ENCODE measurements at regions not wholly inside any gene's neighbourhood (a gene's known extent, or its start where the extent isn't known, plus 50 kb on each side); places are given as distances from the start of the nearest gene placed in this dataset.

- Histone ChIP-seq H3K36me3 (ENCODE audit: control insufficient read depth, insufficient read depth, low read length) (no peaks in the 10 kb centered on the region), H3K27me3 (ENCODE audit: control insufficient read depth, insufficient read depth, low read length) (peaks cover 4% of the 10 kb centered on the region), H3K4me3 (ENCODE audit: low read depth in 2 of 2, low read length in 2 of 2) (no peak overlapping the region), H3K4me1 (ENCODE audit: control insufficient read depth, insufficient read depth, low read length) (no peaks in the 10 kb centered on the region), H3K27ac (ENCODE audit: low read length) (no peak overlapping the region), H3K9me3 (ENCODE audit: control insufficient read depth, insufficient read depth, low read depth, low read length) (no peaks in the 10 kb centered on the region)
- in situ Hi-C loops (cut with HindIII; ENCODE audit: low pct_unique_long_range_greater_than_20kb, low sequenced_read_pairs) (no loop called here), intact Hi-C loops (cut with micrococcal nuclease; ENCODE audit: unreplicated experiment) (no loop called here)
- DNase-seq (ENCODE audit: low read depth, low spot score) (no peak), ATAC-seq (no peak)
- TF ChIP-seq SIN3A (IDR thresholded peaks at IDR 0.05; ENCODE audit: borderline replicate concordance, insufficient read depth, low read depth, low read length) (no peak), CTCF (IDR thresholded peaks at IDR 0.05) (no peak), TCF7L2 (IDR thresholded peaks at IDR 0.05; ENCODE audit: low read depth, low read length) (no peak), POLR2AphosphoS5 (IDR thresholded peaks at IDR 0.05; ENCODE audit: low read depth, low read length) (no peak)
- TF ChIP-seq, protein P1, sequence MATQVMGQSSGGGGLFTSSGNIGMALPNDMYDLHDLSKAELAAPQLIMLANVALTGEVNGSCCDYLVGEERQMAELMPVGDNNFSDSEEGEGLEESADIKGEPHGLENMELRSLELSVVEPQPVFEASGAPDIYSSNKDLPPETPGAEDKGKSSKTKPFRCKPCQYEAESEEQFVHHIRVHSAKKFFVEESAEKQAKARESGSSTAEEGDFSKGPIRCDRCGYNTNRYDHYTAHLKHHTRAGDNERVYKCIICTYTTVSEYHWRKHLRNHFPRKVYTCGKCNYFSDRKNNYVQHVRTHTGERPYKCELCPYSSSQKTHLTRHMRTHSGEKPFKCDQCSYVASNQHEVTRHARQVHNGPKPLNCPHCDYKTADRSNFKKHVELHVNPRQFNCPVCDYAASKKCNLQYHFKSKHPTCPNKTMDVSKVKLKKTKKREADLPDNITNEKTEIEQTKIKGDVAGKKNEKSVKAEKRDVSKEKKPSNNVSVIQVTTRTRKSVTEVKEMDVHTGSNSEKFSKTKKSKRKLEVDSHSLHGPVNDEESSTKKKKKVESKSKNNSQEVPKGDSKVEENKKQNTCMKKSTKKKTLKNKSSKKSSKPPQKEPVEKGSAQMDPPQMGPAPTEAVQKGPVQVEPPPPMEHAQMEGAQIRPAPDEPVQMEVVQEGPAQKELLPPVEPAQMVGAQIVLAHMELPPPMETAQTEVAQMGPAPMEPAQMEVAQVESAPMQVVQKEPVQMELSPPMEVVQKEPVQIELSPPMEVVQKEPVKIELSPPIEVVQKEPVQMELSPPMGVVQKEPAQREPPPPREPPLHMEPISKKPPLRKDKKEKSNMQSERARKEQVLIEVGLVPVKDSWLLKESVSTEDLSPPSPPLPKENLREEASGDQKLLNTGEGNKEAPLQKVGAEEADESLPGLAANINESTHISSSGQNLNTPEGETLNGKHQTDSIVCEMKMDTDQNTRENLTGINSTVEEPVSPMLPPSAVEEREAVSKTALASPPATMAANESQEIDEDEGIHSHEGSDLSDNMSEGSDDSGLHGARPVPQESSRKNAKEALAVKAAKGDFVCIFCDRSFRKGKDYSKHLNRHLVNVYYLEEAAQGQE (IDR thresholded peaks at IDR 0.05; ENCODE audit: insufficient read depth in 1 of 2, low read depth in 2 of 2, low read length in 1 of 2), result no peak
- CTCF ChIA-PET, result no interaction called here
- no TSS peak for BruUV-seq (replicated peaks)
- POLR2A ChIA-PET, result no interaction called here
These were observed 167.6 kb upstream of the MAFB start for GRCh38 chr20:40856653-40857052.

DNA sequence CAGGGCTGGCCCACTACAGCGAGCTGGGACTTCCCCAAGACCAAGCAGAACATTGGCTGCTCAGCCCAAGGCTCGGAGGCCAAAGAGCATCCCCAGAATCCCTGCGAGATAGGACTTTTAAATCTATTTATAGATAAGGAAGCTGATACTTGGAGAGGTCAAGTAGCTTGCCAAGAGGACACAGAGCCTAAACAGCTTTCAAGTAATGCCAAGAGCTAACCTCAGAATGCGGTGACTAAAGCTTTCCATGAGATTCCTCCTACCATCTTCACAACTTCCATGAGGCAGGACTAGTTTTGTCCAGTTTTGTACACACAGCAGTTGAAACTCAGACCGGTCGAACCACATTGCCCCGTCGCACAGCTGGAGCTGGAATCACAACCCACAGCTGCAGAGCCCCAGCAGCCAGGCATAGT, 168.1 kb upstream of the TOP1 start:
- in situ Hi-C loops (cut with HindIII; ENCODE audit: low pct_unique_long_range_greater_than_20kb, low sequenced_read_pairs) (no loop called here), intact Hi-C loops (cut with micrococcal nuclease; ENCODE audit: unreplicated experiment) (no loop called here)
- H3K4me3 ChIP-seq (ENCODE audit: low read depth in 2 of 2, low read length in 2 of 2), result no peak overlapping the region
- DNase-seq (ENCODE audit: low read depth, low spot score) (no peak), ATAC-seq (no peak)
- H3K36me3 ChIP-seq (ENCODE audit: control insufficient read depth, insufficient read depth, low read length), result no peaks in the 10 kb centered on the region
- ChIA-PET POLR2A (no interaction called here), CTCF (no interaction called here)
- TF ChIP-seq POLR2AphosphoS5 (IDR thresholded peaks at IDR 0.05; ENCODE audit: low read depth, low read length) (no peak), CTCF (IDR thresholded peaks at IDR 0.05) (no peak), SIN3A (IDR thresholded peaks at IDR 0.05; ENCODE audit: borderline replicate concordance, insufficient read depth, low read depth, low read length) (no peak), TCF7L2 (IDR thresholded peaks at IDR 0.05; ENCODE audit: low read depth, low read length) (no peak)
- TF ChIP-seq, protein P1 (IDR thresholded peaks at IDR 0.05; ENCODE audit: insufficient read depth in 1 of 2, low read depth in 2 of 2, low read length in 1 of 2), result no peak
- H3K27me3 ChIP-seq (ENCODE audit: control insufficient read depth, insufficient read depth, low read length), result no peaks in the 10 kb centered on the region; the same call in 1 of the 2 replicates
- no TSS peak for BruUV-seq (replicated peaks)
- no peaks in the 10 kb centered on the region for H3K9me3 ChIP-seq (ENCODE audit: control insufficient read depth, insufficient read depth, low read depth, low read length)
- H3K4me1 ChIP-seq (ENCODE audit: control insufficient read depth, insufficient read depth, low read length), result no peaks in the 10 kb centered on the region
- no peak overlapping the region for H3K27ac ChIP-seq (ENCODE audit: low read length)

All from Panc1 (cell line).